ENCODE measurements at regions not wholly inside any gene's neighbourhood (a gene's known extent, or its start where the extent isn't known, plus 50 kb on each side); places are given as distances from the start of the nearest gene placed in this dataset.

DNA sequence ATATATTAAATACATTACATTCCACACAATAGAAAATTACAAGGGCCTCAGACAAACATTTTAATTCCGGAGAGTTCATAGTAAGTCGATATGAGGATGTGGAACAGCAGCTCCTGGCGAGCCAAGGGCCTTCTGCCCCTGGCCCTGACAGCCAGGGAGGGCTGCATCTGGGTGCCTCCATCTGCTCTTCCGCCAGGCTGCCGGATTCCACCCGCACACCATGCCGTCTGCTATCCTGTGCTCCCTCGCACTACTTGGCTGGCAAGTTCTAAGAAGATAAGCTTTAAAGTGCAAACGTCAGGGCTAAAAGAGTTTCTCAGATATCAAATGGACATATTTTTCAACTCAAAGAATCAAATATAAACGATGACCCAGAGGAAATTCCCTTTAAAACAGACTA lies 656.3 kb upstream of the NOX3 start:
- no peaks in the 10 kb centered on the region for H3K4me1 Mint-ChIP-seq
- no peak overlapping the region for H3K4me3 Mint-ChIP-seq
- TF ChIP-seq, protein P1, sequence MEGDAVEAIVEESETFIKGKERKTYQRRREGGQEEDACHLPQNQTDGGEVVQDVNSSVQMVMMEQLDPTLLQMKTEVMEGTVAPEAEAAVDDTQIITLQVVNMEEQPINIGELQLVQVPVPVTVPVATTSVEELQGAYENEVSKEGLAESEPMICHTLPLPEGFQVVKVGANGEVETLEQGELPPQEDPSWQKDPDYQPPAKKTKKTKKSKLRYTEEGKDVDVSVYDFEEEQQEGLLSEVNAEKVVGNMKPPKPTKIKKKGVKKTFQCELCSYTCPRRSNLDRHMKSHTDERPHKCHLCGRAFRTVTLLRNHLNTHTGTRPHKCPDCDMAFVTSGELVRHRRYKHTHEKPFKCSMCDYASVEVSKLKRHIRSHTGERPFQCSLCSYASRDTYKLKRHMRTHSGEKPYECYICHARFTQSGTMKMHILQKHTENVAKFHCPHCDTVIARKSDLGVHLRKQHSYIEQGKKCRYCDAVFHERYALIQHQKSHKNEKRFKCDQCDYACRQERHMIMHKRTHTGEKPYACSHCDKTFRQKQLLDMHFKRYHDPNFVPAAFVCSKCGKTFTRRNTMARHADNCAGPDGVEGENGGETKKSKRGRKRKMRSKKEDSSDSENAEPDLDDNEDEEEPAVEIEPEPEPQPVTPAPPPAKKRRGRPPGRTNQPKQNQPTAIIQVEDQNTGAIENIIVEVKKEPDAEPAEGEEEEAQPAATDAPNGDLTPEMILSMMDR (IDR thresholded peaks at IDR 0.05; ENCODE audit: unreplicated experiment): no peak
- H3K27ac Mint-ChIP-seq: no peak overlapping the region
- H3K27me3 Mint-ChIP-seq (ENCODE audit: low read depth): peaks cover 1% of the 10 kb centered on the region
- no peaks in the 10 kb centered on the region for H3K36me3 Mint-ChIP-seq
- H3K9me3 Mint-ChIP-seq: no peaks in the 10 kb centered on the region
- DNase-seq (ENCODE audit: low spot score in 2 of 2, unreplicated experiment in 2 of 2): no peak

DNA sequence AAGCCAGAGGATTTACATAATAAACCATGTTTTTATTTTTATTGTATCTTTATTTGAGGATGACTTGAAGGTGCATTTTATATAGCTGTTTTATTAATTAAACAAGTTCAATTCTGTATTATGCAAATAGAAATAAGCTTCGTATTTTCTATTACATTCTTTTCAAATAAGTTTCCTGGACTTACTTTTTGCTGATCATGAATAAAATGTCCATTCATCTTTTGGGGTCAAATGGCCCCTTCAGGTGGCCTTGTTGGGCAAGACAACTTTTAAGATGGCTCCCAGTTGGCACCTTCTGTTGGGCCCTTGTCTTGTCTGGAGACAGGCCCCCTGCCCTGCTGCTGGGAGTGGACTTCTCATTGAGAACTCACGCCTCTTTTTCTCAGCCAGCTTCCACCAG lies 654.6 kb upstream of the NOX3 start:
- no peak for DNase-seq (ENCODE audit: low spot score in 2 of 2, unreplicated experiment in 2 of 2)
- Mint-ChIP-seq H3K4me3 (no peak overlapping the region), H3K9me3 (no peaks in the 10 kb centered on the region), H3K27ac (no peak overlapping the region), H3K36me3 (no peaks in the 10 kb centered on the region), H3K4me1 (no peaks in the 10 kb centered on the region), H3K27me3 (ENCODE audit: low read depth) (peaks cover 1% of the 10 kb centered on the region)
- TF ChIP-seq, protein P1 (IDR thresholded peaks at IDR 0.05; ENCODE audit: unreplicated experiment): no peak

DNA sequence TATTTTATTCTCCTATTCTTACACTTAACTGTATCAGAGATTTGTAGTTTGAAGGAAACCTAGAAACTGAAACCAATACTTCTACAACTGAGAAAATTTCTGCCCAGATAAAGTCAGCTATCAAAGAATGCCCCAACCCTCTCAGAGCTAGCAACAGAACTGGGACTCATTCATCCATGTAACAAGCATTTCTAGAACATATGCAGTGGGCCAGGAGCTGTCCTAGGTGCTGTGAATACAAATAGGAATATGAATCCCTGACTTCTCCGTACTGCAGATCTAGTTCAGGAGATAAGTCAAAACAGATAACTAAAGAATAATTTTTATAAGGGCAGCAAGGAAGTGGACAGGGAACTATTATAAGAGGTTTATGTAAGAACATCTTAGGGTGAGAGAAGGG lies 654.1 kb upstream of the NOX3 start:
- Mint-ChIP-seq H3K27ac (no peak overlapping the region), H3K9me3 (no peaks in the 10 kb centered on the region), H3K36me3 (no peaks in the 10 kb centered on the region), H3K4me1 (no peaks in the 10 kb centered on the region), H3K27me3 (ENCODE audit: low read depth) (peaks cover 1% of the 10 kb centered on the region), H3K4me3 (no peak overlapping the region)
- no peak for DNase-seq (ENCODE audit: low spot score in 2 of 2, unreplicated experiment in 2 of 2)
- TF ChIP-seq, protein P1 (IDR thresholded peaks at IDR 0.05; ENCODE audit: unreplicated experiment): no peak

DNA sequence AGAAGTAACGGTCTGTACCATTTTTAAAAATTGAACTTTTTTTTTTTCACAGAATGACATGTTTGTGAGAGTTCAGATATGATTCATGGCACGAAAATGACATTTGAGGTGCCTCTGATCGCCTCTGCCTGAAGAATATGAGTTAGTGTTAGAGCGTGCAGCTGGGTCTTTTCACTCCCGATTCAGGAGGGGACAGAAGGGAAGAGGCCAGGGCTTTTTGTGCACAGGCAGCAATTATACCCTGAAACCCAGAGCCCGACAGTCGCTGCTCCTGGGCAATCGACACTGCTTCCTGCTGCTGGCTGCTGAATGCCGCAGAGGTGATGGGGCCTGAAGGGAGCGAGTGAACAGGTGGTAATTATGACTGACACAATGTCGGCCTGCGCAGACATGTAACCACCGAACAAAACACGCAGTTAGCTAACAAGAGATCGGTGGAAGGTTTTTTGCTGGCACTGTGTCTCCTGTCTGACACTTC lies 652.0 kb upstream of the NOX3 start:
- DNase-seq (ENCODE audit: low spot score in 2 of 2, unreplicated experiment in 2 of 2): no peak
- H3K4me3 Mint-ChIP-seq: no peak overlapping the region
- no peaks in the 10 kb centered on the region for H3K36me3 Mint-ChIP-seq
- no peak overlapping the region for H3K27ac Mint-ChIP-seq
- no peaks in the 10 kb centered on the region for H3K9me3 Mint-ChIP-seq
- H3K4me1 Mint-ChIP-seq: no peaks in the 10 kb centered on the region
- peaks cover 4% of the 10 kb centered on the region for H3K27me3 Mint-ChIP-seq (ENCODE audit: low read depth)
- TF ChIP-seq, protein P1 (IDR thresholded peaks at IDR 0.05; ENCODE audit: unreplicated experiment): no peak

DNA sequence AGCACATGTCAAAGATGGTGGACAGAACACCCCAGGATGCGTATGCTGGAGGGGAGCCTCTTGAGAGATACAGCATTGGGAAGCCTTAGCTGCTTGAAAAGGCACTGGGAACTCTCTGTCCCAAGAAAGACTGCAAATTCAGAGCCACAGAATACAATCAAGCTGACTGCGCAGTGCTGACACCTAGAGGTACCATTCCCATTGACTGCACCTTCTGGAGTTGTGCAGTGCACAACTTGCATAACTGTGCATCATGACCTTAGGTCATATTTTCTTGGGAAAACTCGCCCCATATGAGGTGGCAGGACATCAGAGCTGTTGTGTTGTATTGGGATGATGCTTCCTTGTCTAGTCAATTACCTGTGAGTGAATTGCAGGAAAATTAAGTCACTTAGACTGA lies 646.5 kb upstream of the NOX3 start:
- no peaks in the 10 kb centered on the region for H3K4me1 Mint-ChIP-seq
- no peak overlapping the region for H3K4me3 Mint-ChIP-seq
- H3K36me3 Mint-ChIP-seq: no peaks in the 10 kb centered on the region

More for the DNA sequence above, 646.5 kb upstream of the NOX3 start:
- peaks cover 13% of the 10 kb centered on the region for H3K27me3 Mint-ChIP-seq (ENCODE audit: low read depth)
- DNase-seq (ENCODE audit: low spot score in 2 of 2, unreplicated experiment in 2 of 2): no peak
- TF ChIP-seq, protein P1 (IDR thresholded peaks at IDR 0.05; ENCODE audit: unreplicated experiment): no peak
- H3K9me3 Mint-ChIP-seq: no peaks in the 10 kb centered on the region
- no peak overlapping the region for H3K27ac Mint-ChIP-seq

Data from mesothelial cell of epicardium (in vitro differentiated cells).